ENCODE measurements at regions not wholly inside any gene's neighbourhood (a gene's known extent, or its start where the extent isn't known, plus 50 kb on each side); places are given as distances from the start of the nearest gene placed in this dataset.

DNA sequence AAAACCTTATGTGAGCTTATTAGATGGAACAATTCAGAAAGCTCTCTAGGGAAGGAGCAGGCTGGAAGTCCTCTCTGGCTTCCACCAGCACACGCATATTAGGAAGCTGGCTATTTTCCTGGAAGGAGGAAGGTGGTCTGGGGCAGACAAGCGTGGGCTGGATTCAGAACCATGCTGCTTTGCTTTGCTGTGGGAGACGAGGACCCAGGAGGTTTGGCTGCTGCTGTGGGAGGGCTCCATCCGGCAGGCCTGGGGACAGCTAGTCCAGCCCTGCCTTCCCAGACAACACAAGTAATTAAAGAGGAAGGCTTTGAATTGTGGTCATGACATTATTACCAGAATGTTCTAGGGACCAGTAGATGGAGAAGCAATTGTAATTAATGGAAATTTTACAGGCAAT lies 238.8 kb upstream of the MYT1L start:
- no peaks in the 10 kb centered on the region for H3K4me1 Mint-ChIP-seq
- CTCF ChIA-PET, result no interaction called here
- H3K9me3 Mint-ChIP-seq (ENCODE audit: insufficient read depth), result no peaks in the 10 kb centered on the region

GRCh38 chr2:2569306-2569705 lies 238.2 kb upstream of the MYT1L start:
- Mint-ChIP-seq H3K9me3 (ENCODE audit: insufficient read depth) (no peaks in the 10 kb centered on the region), H3K27me3 (no peaks in the 10 kb centered on the region), H3K4me1 (no peaks in the 10 kb centered on the region), H3K27ac (no peak overlapping the region), H3K4me3 (no peak overlapping the region)
- intact Hi-C loops (cut with micrococcal nuclease), result no loop called here
- WGBS (ENCODE audit: insufficient coverage), result 96% methylated on average over 11 of the region's 11 CpGs
- H3K27ac ChIP-seq (ENCODE audit: low read length in 2 of 2), result no peak overlapping the region
- no peaks in the 10 kb centered on the region for H3K36me3 ChIP-seq (replicated peaks in 1 of 2; ENCODE audit: control extremely low read depth in 1 of 2, control insufficient read depth in 1 of 2, extremely low read depth in 1 of 2, insufficient read depth in 2 of 2, low read length in 1 of 2)
- H3K9me3 ChIP-seq (ENCODE audit: control extremely low read depth in 1 of 3, control insufficient read depth in 2 of 3, insufficient read depth in 1 of 3, low read length in 2 of 3), result peaks cover 0 to 37% (median 0%) of the 10 kb centered on the region in 3 donors
- no peak overlapping the region for H3K4me2 ChIP-seq (replicated peaks; ENCODE audit: low read depth, low read length, poor library complexity, severe bottlenecking)
- no peak overlapping the region for H3K9ac ChIP-seq (ENCODE audit: low read length)
- no peak for DNase-seq
- no peak overlapping the region for H3K4me3 ChIP-seq (ENCODE audit: control extremely low read depth in 1 of 5, extremely low read depth in 1 of 5, insufficient read depth in 1 of 5, low read depth in 2 of 5, low read length in 4 of 5)
- H3K4me1 ChIP-seq (ENCODE audit: control insufficient read depth in 2 of 2, insufficient read depth in 2 of 2, low read length in 2 of 2), result no peaks in the 10 kb centered on the region
- TF ChIP-seq EZH2 (IDR thresholded peaks at IDR 0.05; ENCODE audit: borderline replicate concordance, insufficient read depth, low read depth, low read length, poor library complexity, severe bottlenecking), result no peak
- TF ChIP-seq CTCF (IDR thresholded peaks at IDR 0.05), result no peak
- no peak overlapping the region for H2AFZ ChIP-seq (ENCODE audit: insufficient read depth, low read depth, low read length, poor library complexity, severe bottlenecking)
- ChIA-PET POLR2A (no interaction called here), CTCF (no interaction called here)
- H4K20me1 ChIP-seq (ENCODE audit: control insufficient read depth, insufficient read depth, low read length, poor library complexity, severe bottlenecking), result no peaks in the 10 kb centered on the region
- no peaks in the 10 kb centered on the region for H3K27me3 ChIP-seq (replicated peaks in 1 of 4; ENCODE audit: control extremely low read depth in 1 of 4, control insufficient read depth in 3 of 4, insufficient read depth in 4 of 4, low read length in 3 of 4)
- ATAC-seq (ENCODE audit: low read depth), result no peak
- H3K79me2 ChIP-seq (ENCODE audit: control insufficient read depth, insufficient read depth, low read length), result no peaks in the 10 kb centered on the region

More for the DNA sequence above, 238.8 kb upstream of the MYT1L start:
- no peak overlapping the region for H3K9ac ChIP-seq (ENCODE audit: low read length)
- no peak overlapping the region for H3K4me2 ChIP-seq (replicated peaks; ENCODE audit: low read depth, low read length, poor library complexity, severe bottlenecking)
- intact Hi-C loops (cut with micrococcal nuclease), result no loop called here
- ATAC-seq (ENCODE audit: low read depth) (no peak), DNase-seq (no peak)
- no peak overlapping the region for H3K4me3 ChIP-seq (ENCODE audit: control extremely low read depth in 1 of 5, extremely low read depth in 1 of 5, insufficient read depth in 1 of 5, low read depth in 2 of 5, low read length in 4 of 5)
- H3K27me3 Mint-ChIP-seq, result no peaks in the 10 kb centered on the region
- no peaks in the 10 kb centered on the region for H3K36me3 ChIP-seq (replicated peaks in 1 of 2; ENCODE audit: control extremely low read depth in 1 of 2, control insufficient read depth in 1 of 2, extremely low read depth in 1 of 2, insufficient read depth in 2 of 2, low read length in 1 of 2)
- no peak overlapping the region for H3K27ac ChIP-seq (ENCODE audit: low read length in 2 of 2)
- H2AFZ ChIP-seq (ENCODE audit: insufficient read depth, low read depth, low read length, poor library complexity, severe bottlenecking), result no peak overlapping the region
- H4K20me1 ChIP-seq (ENCODE audit: control insufficient read depth, insufficient read depth, low read length, poor library complexity, severe bottlenecking), result no peaks in the 10 kb centered on the region
- no peaks in the 10 kb centered on the region for H3K27me3 ChIP-seq (replicated peaks in 1 of 4; ENCODE audit: control extremely low read depth in 1 of 4, control insufficient read depth in 3 of 4, insufficient read depth in 4 of 4, low read length in 3 of 4)
- TF ChIP-seq CTCF (IDR thresholded peaks at IDR 0.05) (no peak), EZH2 (IDR thresholded peaks at IDR 0.05; ENCODE audit: borderline replicate concordance, insufficient read depth, low read depth, low read length, poor library complexity, severe bottlenecking) (no peak)
- H3K9me3 ChIP-seq (ENCODE audit: control extremely low read depth in 1 of 3, control insufficient read depth in 2 of 3, insufficient read depth in 1 of 3, low read length in 2 of 3), result peaks cover 0 to 39% (median 0%) of the 10 kb centered on the region in 3 donors
- no peak overlapping the region for H3K27ac Mint-ChIP-seq
- no peaks in the 10 kb centered on the region for H3K4me1 ChIP-seq (ENCODE audit: control insufficient read depth in 2 of 2, insufficient read depth in 2 of 2, low read length in 2 of 2)
- POLR2A ChIA-PET, result no interaction called here
- WGBS (ENCODE audit: insufficient coverage), result 100% methylated on average over 2 of the region's 4 CpGs
- no peaks in the 10 kb centered on the region for H3K79me2 ChIP-seq (ENCODE audit: control insufficient read depth, insufficient read depth, low read length)
- no peak overlapping the region for H3K4me3 Mint-ChIP-seq
